Cardiac fibroblast (primary cell): ENCODE measurements at regions not wholly inside any gene's neighbourhood (a gene's known extent, or its start where the extent isn't known, plus 50 kb on each side); places are given as distances from the start of the nearest gene placed in this dataset.

Experiments used
- DNase-seq, 2 donors: peaks; one replicate each; pipeline versions ENCODE4 v3.0.0 to v3.0.0-alpha.2; 2010; ENCODE audit warnings: low read depth in 2 of 2
- H3K4me3 ChIP-seq, 2 donors: replicated peaks in 1 of 2; 1 replicate in 1 of 2; 2 replicates in 1 of 2; pipeline ENCODE4 v1.5.1; 2011; ENCODE audit warnings: low read depth in 2 of 2, low read length in 2 of 2, mild to moderate bottlenecking in 2 of 2, moderate library complexity in 1 of 2
- CTCF ChIP-seq: IDR thresholded peaks from one replicate; pipeline ENCODE4 v1.5.1; 2011; ENCODE audit warnings: low read depth, mild to moderate bottlenecking, low read length, inconsistent platforms

GRCh38 chr14:104526723-104527645, 52.6 kb upstream of the C14orf180 start:
- no peak for TF ChIP-seq CTCF
- no peak for DNase-seq
- no peak overlapping the region for H3K4me3 ChIP-seq

GRCh38 chr14:104527857-104528459, 51.6 kb upstream of the C14orf180 start:
- no peak overlapping the region for H3K4me3 ChIP-seq
- DNase-seq, result no peak
- no peak for TF ChIP-seq CTCF

GRCh38 chr14:104528496-104528895, 51.1 kb upstream of the C14orf180 start:
- TF ChIP-seq CTCF, result no peak
- no peak for DNase-seq
- H3K4me3 ChIP-seq, result no peak overlapping the region
